ENCODE measurements at regions not wholly inside any gene's neighbourhood (a gene's known extent, or its start where the extent isn't known, plus 50 kb on each side); places are given as distances from the start of the nearest gene placed in this dataset.
"Not testable (repeated sequence)": the region's sequence is repeated elsewhere in the genome, so short reads cannot be mapped to it uniquely, and the experiment has no call there.

DNA sequence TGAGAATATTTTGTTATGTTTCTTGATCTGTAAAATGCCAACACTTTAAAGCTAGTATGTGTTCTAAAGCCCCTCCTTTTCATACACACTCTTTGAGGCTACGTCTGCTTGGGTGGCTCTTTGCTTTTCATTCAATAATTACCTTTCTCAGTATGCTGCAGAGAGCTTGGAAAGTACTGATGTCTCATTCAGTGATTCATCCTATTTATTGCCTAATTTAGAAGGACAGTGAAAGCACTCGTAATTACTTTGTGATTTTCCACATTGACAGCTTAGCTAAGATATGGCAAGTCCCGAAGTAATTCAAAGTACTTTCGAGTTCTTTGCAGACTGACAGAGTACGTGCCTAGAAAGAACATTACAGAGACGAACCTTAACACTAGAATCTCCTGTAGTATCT is 57.2 kb downstream of the BMP15 start:
- H3K27me3 ChIP-seq (ENCODE audit: control insufficient read depth, insufficient read depth, low read length) = no peaks in the 10 kb centered on the region
- H3K4me3 ChIP-seq (ENCODE audit: low read depth, low read length) = no peak overlapping the region
- no peak overlapping the region for H3K27ac Mint-ChIP-seq
- no peaks in the 10 kb centered on the region for H3K9me3 ChIP-seq (ENCODE audit: control insufficient read depth in 2 of 2, low read length in 2 of 2)
- H3K9me3 Mint-ChIP-seq = no peaks in the 10 kb centered on the region
- no peaks in the 10 kb centered on the region for H3K4me1 Mint-ChIP-seq
- H3K36me3 Mint-ChIP-seq = no peaks in the 10 kb centered on the region
- peaks cover 5% of the 10 kb centered on the region for H3K27me3 Mint-ChIP-seq
- ATAC-seq (ENCODE audit: low read depth in 2 of 2) (no peak), DNase-seq (no peak)
- no peaks in the 10 kb centered on the region for H3K36me3 ChIP-seq (ENCODE audit: control insufficient read depth, insufficient read depth, low read length)
- H3K4me1 ChIP-seq (ENCODE audit: control insufficient read depth, insufficient read depth, low read length, poor library complexity, severe bottlenecking) = no peaks in the 10 kb centered on the region
- H3K27ac ChIP-seq (ENCODE audit: insufficient read depth, low read length, poor library complexity, severe bottlenecking) = no peak overlapping the region
- no peak overlapping the region for H3K4me3 Mint-ChIP-seq

DNA sequence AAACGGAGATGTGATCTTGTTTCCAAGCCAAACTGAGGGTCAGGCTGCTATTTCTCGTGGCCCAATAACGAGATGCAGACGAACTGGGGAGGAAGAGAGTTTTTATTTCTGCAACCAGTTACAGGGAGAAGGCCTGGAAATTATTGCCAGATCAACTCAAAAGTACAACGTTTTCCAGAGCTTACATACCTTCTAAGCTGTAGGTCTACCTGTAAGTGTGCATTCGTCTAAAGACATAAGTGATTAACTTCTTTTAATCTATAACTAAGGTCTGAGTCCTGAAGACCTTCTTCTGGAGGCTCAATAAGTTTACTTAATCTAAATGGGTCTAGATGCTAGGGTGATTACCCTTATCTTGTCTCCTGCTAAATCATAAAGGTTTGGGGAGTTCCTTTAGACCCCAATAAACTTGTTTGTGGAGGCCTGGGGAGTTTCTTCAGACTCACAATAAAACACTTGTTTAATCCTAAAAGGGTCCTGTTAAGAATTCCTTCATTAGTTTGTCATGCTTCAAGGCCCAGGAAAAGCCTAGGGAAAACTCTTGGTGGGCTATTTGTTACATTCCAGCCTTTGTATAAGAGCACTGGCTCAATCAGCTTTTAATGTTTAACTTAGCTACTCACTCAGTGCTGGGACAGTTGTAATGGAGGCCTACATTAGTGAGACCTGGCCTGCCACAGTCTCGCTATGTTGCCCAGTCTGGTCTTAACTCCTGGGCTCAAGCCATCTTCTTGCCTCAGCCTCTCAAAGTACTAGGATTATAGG is 58.5 kb downstream of the BMP15 start:
- H3K4me1 ChIP-seq (ENCODE audit: control insufficient read depth, insufficient read depth, low read length, poor library complexity, severe bottlenecking); H3K4me1 Mint-ChIP-seq; H3K27ac ChIP-seq (ENCODE audit: insufficient read depth, low read length, poor library complexity, severe bottlenecking); H3K9me3 Mint-ChIP-seq; H3K27me3 ChIP-seq (ENCODE audit: control insufficient read depth, insufficient read depth, low read length); H3K4me3 Mint-ChIP-seq; H3K27ac Mint-ChIP-seq; ATAC-seq (ENCODE audit: low read depth in 2 of 2); DNase-seq; H3K36me3 Mint-ChIP-seq; H3K27me3 Mint-ChIP-seq; H3K9me3 ChIP-seq (ENCODE audit: control insufficient read depth in 2 of 2, low read length in 2 of 2); H3K4me3 ChIP-seq (ENCODE audit: low read depth, low read length); H3K36me3 ChIP-seq (ENCODE audit: control insufficient read depth, insufficient read depth, low read length): not testable (repeated sequence)

DNA sequence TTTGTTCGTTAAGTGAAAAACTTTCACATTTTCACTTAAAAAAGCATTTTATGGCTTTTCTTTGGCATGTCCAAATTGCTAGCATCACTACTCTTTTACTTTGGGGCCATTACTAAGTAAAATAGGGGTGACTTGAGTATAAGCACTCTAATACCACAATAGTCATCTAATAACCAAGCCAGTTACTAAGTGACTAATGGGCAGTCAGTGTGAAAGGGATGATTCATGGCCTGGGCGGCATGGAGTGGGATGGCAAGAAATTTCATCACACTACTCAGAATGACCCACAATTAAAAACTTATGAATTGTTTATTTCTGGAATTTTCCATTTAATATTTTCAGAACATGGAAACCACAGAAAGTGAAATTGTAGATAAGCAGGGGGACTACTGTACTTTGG is 60.9 kb downstream of the BMP15 start:
- Histone ChIP-seq H3K9me3 (ENCODE audit: control insufficient read depth in 2 of 2, low read length in 2 of 2) (no peaks in the 10 kb centered on the region), H3K36me3 (ENCODE audit: control insufficient read depth, insufficient read depth, low read length) (no peaks in the 10 kb centered on the region), H3K4me1 (ENCODE audit: control insufficient read depth, insufficient read depth, low read length, poor library complexity, severe bottlenecking) (no peaks in the 10 kb centered on the region), H3K4me3 (ENCODE audit: low read depth, low read length) (no peak overlapping the region), H3K27me3 (ENCODE audit: control insufficient read depth, insufficient read depth, low read length) (no peaks in the 10 kb centered on the region), H3K27ac (ENCODE audit: insufficient read depth, low read length, poor library complexity, severe bottlenecking) (no peak overlapping the region)
- no peak overlapping the region for H3K27ac Mint-ChIP-seq
- H3K4me1 Mint-ChIP-seq = no peaks in the 10 kb centered on the region
- no peak for ATAC-seq (ENCODE audit: low read depth in 2 of 2)
- no peaks in the 10 kb centered on the region for H3K36me3 Mint-ChIP-seq
- no peaks in the 10 kb centered on the region for H3K9me3 Mint-ChIP-seq
- peaks cover 5% of the 10 kb centered on the region for H3K27me3 Mint-ChIP-seq
- DNase-seq = no peak
- H3K4me3 Mint-ChIP-seq = no peak overlapping the region

DNA sequence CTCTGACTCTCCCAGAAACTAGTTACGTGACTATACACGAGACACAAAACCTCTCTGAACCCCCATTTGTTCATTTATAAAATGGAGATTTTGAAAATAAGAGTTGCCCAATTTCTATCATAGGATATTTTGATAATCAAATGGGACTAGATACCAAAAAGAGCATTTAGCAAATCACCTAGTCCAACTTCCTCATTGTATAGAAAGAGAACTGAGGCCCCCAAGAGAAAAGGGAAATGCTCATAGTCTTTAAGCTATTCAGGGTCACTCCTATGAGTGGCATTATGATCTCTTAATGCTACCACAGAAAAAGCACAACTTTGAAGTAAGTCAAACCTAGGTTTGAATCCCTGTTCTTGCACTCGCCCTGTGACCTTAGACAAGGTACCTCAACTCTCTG is 62.7 kb downstream of the BMP15 start:
- Histone ChIP-seq H3K4me1 (ENCODE audit: control insufficient read depth, insufficient read depth, low read length, poor library complexity, severe bottlenecking) (no peaks in the 10 kb centered on the region), H3K27me3 (ENCODE audit: control insufficient read depth, insufficient read depth, low read length) (no peaks in the 10 kb centered on the region), H3K27ac (ENCODE audit: insufficient read depth, low read length, poor library complexity, severe bottlenecking) (no peak overlapping the region), H3K36me3 (ENCODE audit: control insufficient read depth, insufficient read depth, low read length) (no peaks in the 10 kb centered on the region), H3K4me3 (ENCODE audit: low read depth, low read length) (no peak overlapping the region), H3K9me3 (ENCODE audit: control insufficient read depth in 2 of 2, low read length in 2 of 2) (no peaks in the 10 kb centered on the region)
- Mint-ChIP-seq H3K27ac (no peak overlapping the region), H3K9me3 (no peaks in the 10 kb centered on the region), H3K4me3 (no peak overlapping the region), H3K27me3 (peaks cover 3% of the 10 kb centered on the region), H3K36me3 (no peaks in the 10 kb centered on the region), H3K4me1 (no peaks in the 10 kb centered on the region)
- DNase-seq = no peak
- ATAC-seq (ENCODE audit: low read depth in 2 of 2) = no peak

DNA sequence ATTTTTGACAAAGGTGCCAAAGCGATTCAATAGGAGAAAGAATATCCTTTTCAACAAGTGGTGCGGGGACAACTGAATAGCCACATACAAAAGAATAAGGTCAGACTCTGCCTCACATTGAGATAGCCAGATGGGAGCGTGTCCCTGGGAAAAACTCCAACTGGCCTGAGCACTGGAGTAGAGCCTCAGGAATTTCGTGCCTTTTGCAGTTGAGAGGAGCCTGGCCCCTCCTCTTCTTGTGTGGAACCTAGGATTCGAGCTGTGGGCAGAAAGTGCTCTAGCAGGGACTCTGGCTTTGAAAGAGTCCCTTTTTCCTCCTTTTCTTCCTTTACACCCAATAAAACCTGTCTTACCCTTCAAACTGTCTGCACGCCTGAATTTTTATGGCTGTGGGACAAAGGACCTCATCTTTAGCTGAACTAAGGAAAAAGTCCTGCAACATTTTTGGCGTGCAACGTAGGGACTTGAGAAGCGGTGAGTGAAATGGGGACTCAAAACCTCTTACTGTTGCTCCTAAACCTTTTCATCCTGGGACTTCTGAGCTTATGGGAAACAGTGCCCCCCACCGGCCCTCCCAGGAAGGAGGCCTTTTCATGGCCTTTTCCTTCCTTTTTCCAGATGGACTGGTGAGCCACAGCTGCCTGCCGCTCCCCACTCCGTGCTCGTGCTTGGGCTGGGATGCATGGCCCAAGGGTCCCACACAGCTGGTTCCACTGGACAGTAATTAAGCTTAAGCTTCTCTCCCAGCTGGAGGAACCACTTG is 68.6 kb downstream of the BMP15 start:
- DNase-seq (no peak), ATAC-seq (ENCODE audit: low read depth in 2 of 2) (no peak)
- Mint-ChIP-seq H3K36me3 (no peaks in the 10 kb centered on the region), H3K4me1 (no peaks in the 10 kb centered on the region), H3K9me3 (no peaks in the 10 kb centered on the region), H3K27ac (no peak overlapping the region), H3K4me3 (no peak overlapping the region), H3K27me3 (no peaks in the 10 kb centered on the region)
- Histone ChIP-seq H3K27ac (ENCODE audit: insufficient read depth, low read length, poor library complexity, severe bottlenecking) (no peak overlapping the region), H3K9me3 (ENCODE audit: control insufficient read depth in 2 of 2, low read length in 2 of 2) (no peaks in the 10 kb centered on the region), H3K4me1 (ENCODE audit: control insufficient read depth, insufficient read depth, low read length, poor library complexity, severe bottlenecking) (no peaks in the 10 kb centered on the region), H3K27me3 (ENCODE audit: control insufficient read depth, insufficient read depth, low read length) (no peaks in the 10 kb centered on the region), H3K36me3 (ENCODE audit: control insufficient read depth, insufficient read depth, low read length) (no peaks in the 10 kb centered on the region), H3K4me3 (ENCODE audit: low read depth, low read length) (no peak overlapping the region)

DNA sequence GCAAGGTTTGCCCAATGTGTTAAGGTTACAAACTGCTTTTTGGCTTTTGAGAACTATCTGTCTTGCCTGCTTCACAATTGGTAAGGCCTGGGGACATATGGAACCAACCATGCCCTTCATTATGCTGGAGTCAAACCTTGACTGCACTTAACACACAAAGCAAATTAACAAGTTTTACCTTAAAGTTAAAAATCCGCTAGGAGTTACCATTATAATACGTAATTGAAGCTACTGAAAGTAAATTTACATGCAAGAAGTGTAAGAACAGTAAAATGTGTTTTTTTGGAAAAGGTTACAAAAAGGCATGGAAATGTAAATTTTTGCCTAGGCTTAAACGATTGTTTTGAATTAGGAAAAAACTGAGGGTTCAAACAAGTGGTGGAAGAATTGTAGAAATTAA is 69.7 kb downstream of the BMP15 start:
- Histone ChIP-seq H3K9me3 (ENCODE audit: control insufficient read depth in 2 of 2, low read length in 2 of 2) (no peaks in the 10 kb centered on the region), H3K27me3 (ENCODE audit: control insufficient read depth, insufficient read depth, low read length) (no peaks in the 10 kb centered on the region), H3K4me1 (ENCODE audit: control insufficient read depth, insufficient read depth, low read length, poor library complexity, severe bottlenecking) (no peaks in the 10 kb centered on the region), H3K4me3 (ENCODE audit: low read depth, low read length) (no peak overlapping the region), H3K36me3 (ENCODE audit: control insufficient read depth, insufficient read depth, low read length) (no peaks in the 10 kb centered on the region), H3K27ac (ENCODE audit: insufficient read depth, low read length, poor library complexity, severe bottlenecking) (no peak overlapping the region)
- H3K9me3 Mint-ChIP-seq = no peaks in the 10 kb centered on the region
- H3K4me3 Mint-ChIP-seq = no peak overlapping the region
- no peak overlapping the region for H3K27ac Mint-ChIP-seq
- no peaks in the 10 kb centered on the region for H3K4me1 Mint-ChIP-seq
- no peaks in the 10 kb centered on the region for H3K27me3 Mint-ChIP-seq
- DNase-seq = no peak
- no peaks in the 10 kb centered on the region for H3K36me3 Mint-ChIP-seq
- no peak for ATAC-seq (ENCODE audit: low read depth in 2 of 2)

DNA sequence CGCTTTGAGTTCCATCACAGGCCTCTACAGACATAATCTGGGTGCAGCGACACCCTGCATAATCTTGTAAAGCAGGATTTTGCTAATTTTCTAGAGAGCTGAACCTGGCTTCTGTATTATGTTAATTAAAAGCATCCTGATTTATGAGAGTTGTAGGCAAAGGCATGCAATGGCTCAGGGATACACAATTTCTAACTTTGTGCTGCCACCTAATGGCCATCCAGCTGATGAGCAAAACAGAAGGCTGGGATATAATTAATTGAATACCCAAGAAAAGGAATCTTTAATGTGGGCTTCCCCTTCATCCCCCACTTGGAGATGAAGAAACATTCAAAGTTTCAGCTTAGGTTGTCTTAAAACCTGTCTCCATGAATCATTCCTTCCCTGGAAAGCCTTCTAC is 78.1 kb downstream of the BMP15 start:
- Mint-ChIP-seq H3K27me3 (no peaks in the 10 kb centered on the region), H3K9me3 (no peaks in the 10 kb centered on the region), H3K4me3 (no peak overlapping the region), H3K4me1 (no peaks in the 10 kb centered on the region), H3K36me3 (no peaks in the 10 kb centered on the region), H3K27ac (no peak overlapping the region)
- Histone ChIP-seq H3K36me3 (ENCODE audit: control insufficient read depth, insufficient read depth, low read length) (no peaks in the 10 kb centered on the region), H3K4me1 (ENCODE audit: control insufficient read depth, insufficient read depth, low read length, poor library complexity, severe bottlenecking) (no peaks in the 10 kb centered on the region), H3K27ac (ENCODE audit: insufficient read depth, low read length, poor library complexity, severe bottlenecking) (no peak overlapping the region), H3K27me3 (ENCODE audit: control insufficient read depth, insufficient read depth, low read length) (no peaks in the 10 kb centered on the region), H3K9me3 (ENCODE audit: control insufficient read depth in 2 of 2, low read length in 2 of 2) (no peaks in the 10 kb centered on the region), H3K4me3 (ENCODE audit: low read depth, low read length) (no peak overlapping the region)
- ATAC-seq (ENCODE audit: low read depth in 2 of 2) (no peak), DNase-seq (peak in 1 of 3 donors; percentile 28)

DNA sequence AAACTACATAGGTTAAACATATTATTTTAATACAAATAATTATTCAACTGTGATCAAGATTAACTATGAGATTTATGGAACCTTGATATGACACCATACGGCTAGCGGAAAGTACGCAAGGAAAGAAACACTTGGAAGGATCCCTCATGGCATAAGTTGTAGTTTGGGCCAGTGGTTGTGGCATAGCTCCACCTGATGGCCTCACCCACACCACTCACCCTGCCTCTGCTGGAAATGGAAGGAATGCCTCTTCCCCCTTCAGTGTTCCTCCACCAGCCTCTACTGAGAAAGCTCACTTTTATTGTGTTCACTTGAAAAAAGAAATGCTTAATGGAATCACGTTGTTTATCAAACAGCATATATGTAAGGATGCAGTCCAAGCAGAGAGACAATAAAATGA is 86.4 kb downstream of the BMP15 start:
- H3K36me3 ChIP-seq (ENCODE audit: control insufficient read depth, insufficient read depth, low read length) = no peaks in the 10 kb centered on the region
- no peaks in the 10 kb centered on the region for H3K4me1 ChIP-seq (ENCODE audit: control insufficient read depth, insufficient read depth, low read length, poor library complexity, severe bottlenecking)
- H3K4me3 ChIP-seq (ENCODE audit: low read depth, low read length) = no peak overlapping the region
- H3K27ac ChIP-seq (ENCODE audit: insufficient read depth, low read length, poor library complexity, severe bottlenecking) = no peak overlapping the region
- no peaks in the 10 kb centered on the region for H3K27me3 ChIP-seq (ENCODE audit: control insufficient read depth, insufficient read depth, low read length)
- Mint-ChIP-seq H3K27me3 (no peaks in the 10 kb centered on the region), H3K4me3 (no peak overlapping the region), H3K36me3 (no peaks in the 10 kb centered on the region), H3K9me3 (peaks cover 0 to 5% (median 0%) of the 10 kb centered on the region in 7 donors), H3K27ac (no peak overlapping the region), H3K4me1 (no peaks in the 10 kb centered on the region)
- ATAC-seq (ENCODE audit: low read depth in 2 of 2) (no peak), DNase-seq (no peak)
- H3K9me3 ChIP-seq (ENCODE audit: control insufficient read depth in 2 of 2, low read length in 2 of 2) = no peaks in the 10 kb centered on the region

All from CD4-positive, CD25-positive, alpha-beta regulatory T cell (primary cell).